HG02610 (cell line): ENCODE measurements at regions not wholly inside any gene's neighbourhood (a gene's known extent, or its start where the extent isn't known, plus 50 kb on each side); places are given as distances from the start of the nearest gene placed in this dataset.
"Not testable (repeated sequence)": the region's sequence is repeated elsewhere in the genome, so short reads cannot be mapped to it uniquely, and the experiment has no call there.

Experiments used
- ATAC-seq: cut with Tn5 transposase; IDR thresholded peaks from one replicate; pipeline ENCODE4 v1.9.1; 2021; ENCODE audit warnings: mild to moderate bottlenecking, moderate library complexity; ENCODE audit not compliant: unreplicated experiment

- ATAC-seq, result no peak
Measured at GRCh38 chr1:47680815-47681475, 243.1 kb downstream of the FOXD2 start.

DNA sequence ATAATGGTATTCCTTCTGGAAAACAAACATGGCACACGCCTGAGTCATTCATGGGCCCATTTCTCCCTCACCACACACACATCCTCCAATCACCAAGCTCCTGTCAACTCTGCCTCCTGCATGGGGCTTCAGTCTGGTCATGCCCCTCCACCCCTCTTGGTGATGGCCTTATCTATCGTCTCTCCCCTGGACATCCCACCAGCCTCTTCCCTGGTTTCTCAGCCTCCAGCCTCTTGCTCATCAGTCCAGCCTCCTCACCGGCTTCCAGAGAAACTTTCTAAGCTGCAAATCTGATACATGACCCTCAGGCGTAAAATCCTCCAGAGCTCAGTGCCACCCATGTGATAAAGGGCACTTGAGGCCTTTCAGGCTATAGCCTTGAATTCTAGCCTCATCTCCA lies 243.9 kb downstream of the FOXD2 start:
- no peak for ATAC-seq

DNA sequence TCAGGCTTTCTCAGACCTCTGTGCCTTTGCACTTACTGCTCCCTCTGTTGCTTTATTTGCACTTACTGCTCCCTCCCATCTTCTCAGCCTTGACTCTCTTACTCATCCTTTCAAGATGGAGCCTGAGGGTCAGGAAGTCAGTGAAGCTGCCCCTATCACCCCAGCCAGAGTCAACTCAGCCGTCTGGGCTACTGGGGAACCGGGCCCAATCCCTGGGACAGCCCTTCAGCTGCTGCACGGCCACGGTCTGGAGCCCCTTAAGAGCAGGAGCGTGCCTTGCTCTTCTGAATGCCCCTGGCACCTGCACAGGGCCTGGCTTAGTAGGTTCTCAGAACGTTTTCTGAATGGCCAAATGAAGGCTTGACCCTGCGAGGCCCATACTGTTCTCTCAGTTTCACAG lies 244.4 kb downstream of the FOXD2 start:
- ATAC-seq, result no peak

DNA sequence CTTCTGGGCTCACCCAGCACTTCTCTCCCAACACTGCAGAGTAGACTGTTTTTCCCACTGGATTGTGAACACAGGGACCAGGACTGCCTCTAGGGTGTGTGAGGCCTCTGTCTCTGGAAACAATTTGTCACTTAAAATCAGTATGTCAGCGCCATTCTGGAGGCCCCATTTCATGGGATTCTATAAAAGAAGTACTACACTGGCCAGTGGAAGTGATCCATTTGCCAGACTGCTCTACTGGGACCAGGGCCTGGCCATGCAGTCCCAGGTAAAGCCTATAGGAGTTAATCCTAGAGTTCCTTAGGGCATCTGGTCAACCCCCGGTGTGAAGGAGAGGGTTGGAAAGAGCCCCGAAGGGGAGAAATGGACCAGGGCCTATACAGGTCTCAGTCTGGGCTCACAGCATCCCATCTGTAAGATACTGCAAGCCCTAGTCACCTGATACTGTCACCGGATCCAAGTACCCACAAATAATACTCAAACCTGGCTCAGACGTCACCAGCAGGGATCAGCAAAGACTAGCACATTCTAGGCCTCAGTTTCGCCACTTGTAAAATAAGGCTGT lies 245.0 kb downstream of the FOXD2 start:
- ATAC-seq, result no peak

DNA sequence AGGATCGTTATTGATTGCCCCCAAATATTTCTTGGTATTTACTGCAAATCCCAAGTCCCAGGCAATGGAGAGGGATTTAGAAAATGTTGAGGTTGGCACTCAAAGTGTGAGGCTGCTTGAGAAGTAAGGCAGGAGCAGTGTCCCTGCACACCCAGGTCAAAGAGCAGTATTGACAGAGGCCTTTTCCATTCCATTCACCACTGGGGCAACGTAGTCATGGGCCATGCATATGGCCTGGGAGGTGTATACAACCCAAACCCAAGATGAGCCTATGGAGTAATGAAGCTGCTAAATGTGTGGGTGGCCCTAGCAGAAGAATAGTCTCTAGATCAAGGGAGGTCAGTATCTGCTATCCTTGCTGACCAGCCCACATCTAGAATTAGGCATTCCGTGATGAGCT lies 245.6 kb downstream of the FOXD2 start:
- no peak for ATAC-seq

- ATAC-seq, result no peak
Measured at GRCh38 chr1:47684518-47684917, 246.7 kb downstream of the FOXD2 start.

- ATAC-seq, result no peak
Measured at GRCh38 chr1:47684964-47685762, 247.3 kb downstream of the FOXD2 start.

GRCh38 chr1:47685763-47686066 lies 247.9 kb downstream of the FOXD2 start:
- no peak for ATAC-seq

DNA sequence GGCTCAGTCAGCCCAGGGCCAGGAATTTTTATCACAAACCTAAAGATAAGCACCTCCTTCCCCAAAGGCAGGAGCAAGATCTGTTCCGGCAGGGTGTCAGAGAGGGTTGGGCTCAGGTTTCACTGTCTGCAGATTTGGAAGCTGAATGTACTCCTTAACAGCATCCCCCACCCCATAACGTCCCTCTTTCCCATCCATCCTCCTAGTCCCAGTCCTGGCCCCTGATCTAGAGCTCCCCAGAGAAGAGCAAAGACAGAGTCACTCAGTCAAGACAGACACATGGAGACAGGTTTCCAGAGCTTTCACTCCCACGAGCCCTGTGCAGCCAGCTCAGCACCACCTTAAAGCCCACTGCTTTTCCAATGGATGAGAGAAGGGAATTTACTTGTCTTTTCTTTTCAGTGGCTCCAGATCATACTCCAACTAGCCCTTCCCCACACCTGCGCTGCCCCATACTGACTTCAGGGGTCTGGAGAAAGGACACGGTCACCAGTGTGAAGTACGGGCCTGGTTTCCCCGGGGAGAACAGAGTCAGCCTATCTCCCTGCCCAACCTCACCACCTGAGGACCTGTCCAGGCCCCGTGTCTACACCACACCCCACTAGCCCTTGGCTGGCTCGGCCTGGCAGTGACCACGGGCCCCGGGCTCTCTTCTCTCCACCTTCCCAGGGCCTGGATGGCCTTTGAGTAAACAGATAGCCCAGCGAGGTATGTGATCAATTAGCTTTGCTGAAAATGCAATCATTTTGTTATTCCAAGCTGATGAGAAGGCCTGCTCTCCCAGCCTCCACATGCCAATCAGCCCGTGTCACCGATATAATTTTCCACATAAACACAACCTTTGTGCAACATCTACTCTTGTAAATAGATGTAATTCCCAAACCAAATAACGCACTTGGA lies 249.1 kb downstream of the FOXD2 start:
- no peak for ATAC-seq

- ATAC-seq, result no peak
Measured at GRCh38 chr1:47687631-47688460, 250.0 kb downstream of the FOXD2 start.

DNA sequence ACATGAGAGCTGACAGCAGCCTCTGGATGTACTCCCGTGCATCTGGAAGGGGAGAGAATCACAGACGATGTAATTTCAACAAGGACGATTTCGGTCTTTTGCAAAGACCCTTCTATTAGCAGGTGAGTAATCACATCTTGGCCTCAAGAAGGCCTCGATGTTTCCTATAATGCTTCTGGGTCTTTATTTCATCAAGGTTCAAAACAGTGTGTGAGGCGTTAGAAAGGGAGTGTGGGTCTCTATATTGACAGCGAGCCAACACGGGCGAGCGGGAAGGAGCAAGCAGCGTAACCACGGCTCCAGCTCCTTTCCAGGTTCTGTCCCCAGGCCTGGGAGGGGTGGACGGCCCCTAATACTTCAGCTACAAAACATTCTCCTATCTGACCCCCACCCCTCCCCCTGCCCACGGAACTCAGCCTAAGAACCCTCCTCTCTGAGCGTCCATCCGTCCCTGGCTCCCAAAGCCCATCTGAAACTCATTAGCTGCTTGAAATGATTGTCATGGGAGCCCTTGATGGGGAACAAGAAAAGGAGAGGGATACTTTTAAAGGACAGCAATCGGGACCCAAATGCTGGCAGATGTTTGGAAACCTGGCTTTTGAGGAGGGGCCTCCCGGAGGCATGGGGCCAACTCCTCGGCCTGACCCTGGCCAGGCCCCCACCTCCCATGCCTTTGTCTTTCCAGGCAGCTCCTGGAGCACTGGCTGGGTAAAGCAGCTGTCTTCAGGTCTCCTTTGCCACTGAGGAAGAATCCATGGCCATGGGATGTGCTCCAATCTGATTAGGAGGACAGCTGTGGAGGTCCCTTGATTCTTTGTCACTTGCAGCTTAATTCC lies 250.8 kb downstream of the FOXD2 start:
- no peak for ATAC-seq

DNA sequence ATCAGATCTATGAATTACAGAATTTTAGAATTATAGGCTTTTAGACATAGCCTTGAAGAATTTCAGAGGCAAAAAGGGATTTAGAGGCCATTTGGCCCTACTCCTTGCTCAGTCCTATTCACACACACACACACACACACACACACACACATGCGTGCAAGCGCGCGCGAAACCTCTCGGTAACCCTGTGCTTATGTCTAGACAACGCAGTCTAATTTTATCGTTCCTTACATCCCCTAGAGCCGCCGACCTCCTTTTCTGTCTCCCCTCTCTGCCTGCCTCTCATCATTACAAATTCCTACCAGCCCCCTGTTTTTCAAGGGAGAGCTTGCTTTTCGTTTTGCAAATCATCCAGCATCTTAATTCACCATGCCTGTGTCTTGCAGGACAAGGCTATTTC lies 252.1 kb downstream of the FOXD2 start:
- ATAC-seq, result no peak

DNA sequence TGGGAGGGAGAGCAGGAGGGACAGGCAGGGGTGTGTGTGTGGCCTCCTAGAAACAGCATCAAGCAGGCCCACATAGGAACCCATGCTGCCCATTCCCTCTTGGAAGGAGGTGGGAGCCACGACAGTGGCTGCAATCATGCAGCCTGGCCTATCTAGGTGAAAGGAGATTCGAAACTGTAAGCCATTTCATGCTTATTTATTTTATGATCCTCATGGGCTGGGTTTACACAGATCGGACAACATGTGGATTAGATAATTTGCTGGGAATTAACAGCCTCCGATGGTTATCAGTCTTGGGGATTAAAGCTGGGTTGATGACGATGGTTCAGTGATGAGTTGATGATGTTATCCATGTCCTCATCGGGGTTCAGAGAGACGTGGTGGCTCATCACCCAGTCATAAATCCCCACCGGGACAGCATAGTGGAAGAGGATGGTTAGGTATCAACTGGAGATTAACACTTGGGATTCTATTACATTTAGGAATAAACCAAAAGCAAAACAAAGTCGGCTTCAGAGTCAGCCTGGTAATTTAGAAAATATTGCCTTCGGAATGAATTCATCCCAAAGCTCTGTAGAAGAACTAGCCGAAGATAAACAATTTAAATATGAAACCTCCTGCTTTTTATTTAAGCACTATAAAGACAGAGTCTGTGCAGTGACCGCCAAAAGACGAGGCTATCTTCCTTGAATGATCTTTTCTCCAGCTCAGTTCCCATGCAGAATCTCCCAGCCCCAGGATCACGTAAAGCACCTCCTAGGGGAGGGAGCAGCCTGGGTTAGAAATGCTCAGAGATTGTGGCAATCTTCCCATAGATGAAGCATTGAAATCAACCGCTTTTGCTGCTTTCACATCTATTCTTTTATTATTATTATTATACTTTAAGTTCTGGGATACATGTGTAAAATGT lies 252.8 kb downstream of the FOXD2 start:
- ATAC-seq, result no peak

DNA sequence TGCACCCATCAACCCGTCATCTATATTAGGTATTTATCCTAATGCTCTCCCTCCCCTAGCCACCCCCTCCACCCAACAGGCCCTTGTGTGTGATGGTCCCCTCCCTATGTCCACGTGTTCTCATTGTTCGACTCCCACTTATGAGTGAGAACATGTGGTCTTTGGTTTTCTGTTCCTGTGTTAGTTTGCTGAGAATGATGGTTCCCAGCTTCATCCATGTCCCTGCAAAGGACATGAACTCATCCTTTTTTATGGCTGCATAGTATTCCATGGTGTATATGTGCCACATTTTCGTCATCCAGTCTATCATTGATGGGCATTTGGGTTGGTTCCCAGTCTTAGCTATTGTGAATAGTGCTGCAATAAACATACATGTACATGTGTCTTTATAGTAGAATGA lies 253.4 kb downstream of the FOXD2 start:
- not testable (repeated sequence) for ATAC-seq

DNA sequence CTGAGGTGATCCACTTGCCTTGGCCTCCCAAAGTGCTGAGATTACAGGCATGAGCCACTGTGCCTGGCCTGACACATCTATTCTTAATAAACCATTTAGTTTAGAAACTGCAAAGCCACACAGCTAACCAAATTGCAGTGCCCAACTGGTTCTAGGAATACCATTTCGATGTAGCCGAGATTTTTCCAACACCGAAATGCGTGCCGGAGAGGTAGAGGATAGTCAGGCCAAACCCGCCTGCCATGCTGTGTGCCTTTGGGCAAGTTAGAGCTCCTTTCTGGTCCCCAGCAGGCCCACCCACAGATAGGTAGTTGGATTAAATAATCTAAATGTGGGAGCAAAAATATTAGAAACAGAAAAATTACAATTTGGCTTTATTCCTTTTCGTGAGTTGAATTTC lies 254.4 kb downstream of the FOXD2 start:
- no peak for ATAC-seq

- ATAC-seq, result no peak
Measured at GRCh38 chr1:47693115-47693514, 255.3 kb downstream of the FOXD2 start.

- no peak for ATAC-seq
Measured at GRCh38 chr1:47694011-47694890, 256.4 kb downstream of the FOXD2 start.

GRCh38 chr1:47696404-47696736 lies 258.5 kb downstream of the FOXD2 start:
- ATAC-seq, result no peak
